Fibroblast of skin of back (primary cell): ENCODE measurements at regions not wholly inside any gene's neighbourhood (a gene's known extent, or its start where the extent isn't known, plus 50 kb on each side); places are given as distances from the start of the nearest gene placed in this dataset.

ENCODE experiments used
- DNase-seq: peaks from one replicate; pipeline ENCODE4 v3.0.0-alpha.2; 2013

- no peak for DNase-seq
These were observed 709.6 kb downstream of the BRD1 start for GRCh38 chr22:49118065-49118464.

DNA sequence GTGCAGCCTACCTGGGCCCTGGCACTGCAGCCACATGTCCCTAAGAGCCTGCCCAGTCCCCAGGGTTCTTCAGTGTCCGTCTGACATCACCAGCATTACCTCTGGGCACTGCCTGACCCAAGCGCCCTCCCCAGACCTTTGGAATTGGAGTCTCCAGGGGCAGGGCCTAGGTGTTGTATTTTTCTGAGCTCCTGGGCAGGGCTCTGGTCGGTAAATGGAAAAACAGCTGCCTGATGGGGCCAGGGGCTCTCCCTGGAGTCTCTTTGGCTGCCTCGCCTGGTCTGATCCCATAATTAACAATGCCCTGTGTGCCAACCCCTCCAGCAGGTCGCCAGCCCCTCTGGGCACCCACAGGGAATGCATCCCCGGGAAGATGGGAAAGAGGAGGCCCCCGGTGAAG is 710.2 kb downstream of the BRD1 start:
- no peak for DNase-seq

DNA sequence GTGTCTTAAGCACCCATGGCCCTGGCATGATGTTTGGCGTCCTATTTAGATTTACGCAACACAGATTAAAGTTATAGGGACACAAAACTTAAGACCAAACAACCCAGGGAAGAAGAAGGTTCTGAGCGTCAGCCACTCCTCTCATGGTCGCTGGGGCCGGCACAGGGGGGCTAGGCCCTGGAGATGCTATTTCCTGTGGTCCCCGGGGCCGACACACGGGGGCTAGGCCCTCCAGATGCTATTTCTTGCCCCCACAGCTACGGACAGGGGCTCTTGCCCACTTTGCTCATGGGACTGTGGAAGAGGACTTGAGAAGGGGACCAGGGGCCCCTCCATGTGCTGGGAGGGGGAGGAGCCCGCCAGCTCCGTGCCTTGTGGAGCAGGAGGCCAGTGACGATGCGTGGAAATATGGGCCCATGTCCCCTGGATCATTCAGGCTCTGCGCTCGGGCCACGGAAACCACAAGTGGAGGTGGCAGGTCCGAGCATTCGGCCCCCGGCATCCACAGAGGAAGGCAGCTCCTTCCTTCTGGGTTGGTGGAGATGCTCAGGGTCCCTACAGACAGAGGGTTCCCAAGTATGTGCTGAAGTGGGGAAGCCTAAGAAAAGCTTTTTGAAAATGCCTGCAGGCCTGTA is 711.1 kb downstream of the BRD1 start:
- DNase-seq: no peak

DNA sequence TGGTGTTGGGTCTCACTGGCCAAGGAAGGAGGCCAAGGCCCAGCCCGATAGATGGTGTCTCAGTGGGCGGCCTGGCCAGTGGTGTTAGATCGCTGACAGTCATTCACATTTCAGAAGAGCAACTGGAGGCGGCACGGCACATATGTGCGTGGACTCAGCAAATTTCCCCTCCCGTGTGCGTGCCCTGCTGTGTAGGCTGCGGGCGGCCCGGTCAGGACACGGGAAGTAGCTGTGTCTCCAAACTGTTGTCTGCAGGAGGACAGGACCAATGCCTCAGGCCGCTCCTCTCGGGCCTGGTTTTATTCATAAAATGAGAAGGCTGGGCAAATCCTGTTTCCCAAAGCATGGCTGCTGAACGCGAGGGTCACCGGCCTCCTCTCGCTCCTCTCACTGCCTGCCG is 711.7 kb downstream of the BRD1 start:
- no peak for DNase-seq

GRCh38 chr22:49115197-49115596 is 712.5 kb downstream of the BRD1 start:
- DNase-seq: no peak

DNA sequence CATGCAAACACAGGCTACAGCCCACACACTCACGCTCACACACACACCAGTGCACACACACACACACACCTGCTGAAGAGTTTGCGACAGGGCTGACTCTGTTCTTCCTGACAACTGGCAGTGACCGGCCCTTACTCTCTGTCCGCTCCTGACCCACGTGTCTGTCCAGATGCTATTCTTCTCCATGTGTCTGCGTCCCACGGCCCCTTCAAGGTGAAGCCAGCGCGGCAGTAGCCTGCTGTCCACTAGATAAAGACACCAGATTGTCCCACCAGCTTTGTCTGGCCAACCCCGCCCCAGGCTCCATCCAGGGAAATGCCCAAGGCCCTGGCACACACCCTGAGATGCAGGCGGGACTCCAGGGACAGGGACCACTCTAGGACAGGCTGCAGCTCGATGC is 713.9 kb downstream of the BRD1 start:
- DNase-seq: no peak

- no peak for DNase-seq
These were observed 714.7 kb downstream of the BRD1 start for GRCh38 chr22:49112661-49113626.

- DNase-seq: no peak
These were observed 715.5 kb downstream of the BRD1 start for GRCh38 chr22:49112176-49112575.

DNA sequence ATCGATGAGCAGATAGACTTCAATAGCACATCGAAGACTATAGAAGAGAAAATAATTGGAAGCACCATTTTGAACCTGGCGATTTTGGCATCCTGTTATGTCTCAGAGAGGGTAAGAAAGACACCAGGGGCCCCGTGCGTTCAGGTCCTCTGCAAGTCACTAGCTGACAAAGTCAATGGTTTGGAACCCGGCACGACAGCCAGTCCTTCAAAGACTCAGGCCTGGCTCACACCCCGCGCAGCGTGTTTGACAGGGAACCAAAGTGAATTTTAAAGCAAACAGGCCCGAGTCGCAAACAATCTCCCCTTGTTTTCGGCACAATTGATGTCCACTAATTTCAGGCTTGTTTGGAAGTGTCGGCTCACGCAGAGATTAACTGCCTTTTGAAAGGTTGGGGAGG is 716.6 kb downstream of the BRD1 start:
- no peak for DNase-seq

- DNase-seq: no peak
These were observed 718.9 kb downstream of the BRD1 start for GRCh38 chr22:49108636-49109315.

GRCh38 chr22:49107961-49108530 is 719.6 kb downstream of the BRD1 start:
- no peak for DNase-seq

DNA sequence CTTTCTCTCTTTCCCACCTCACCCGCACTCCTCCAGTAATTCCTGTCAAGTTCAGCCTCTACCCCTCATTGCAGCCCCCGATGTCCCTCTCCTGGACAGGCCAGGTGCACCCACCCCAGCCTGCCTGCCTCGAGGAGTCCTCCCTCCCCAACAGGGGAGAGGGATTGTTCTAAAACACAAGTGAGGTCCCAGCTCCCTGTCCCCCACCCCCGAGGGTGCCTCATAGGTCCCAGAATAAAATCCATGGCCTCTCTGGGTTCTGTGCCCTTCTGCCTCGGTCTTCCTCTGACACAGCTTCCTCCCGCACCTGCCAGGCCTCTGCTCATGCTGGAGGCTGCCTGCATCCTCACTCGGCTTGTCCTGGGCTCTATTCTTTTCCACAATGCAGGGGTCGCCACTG is 720.1 kb downstream of the BRD1 start:
- no peak for DNase-seq

GRCh38 chr22:49106842-49107152 is 720.9 kb downstream of the BRD1 start:
- DNase-seq: no peak

- DNase-seq: no peak
These were observed 721.4 kb downstream of the BRD1 start for GRCh38 chr22:49106096-49106841.

- DNase-seq: no peak
These were observed 723.2 kb downstream of the BRD1 start for GRCh38 chr22:49104434-49104833.

GRCh38 chr22:49103314-49104059 is 724.2 kb downstream of the BRD1 start:
- no peak for DNase-seq

DNA sequence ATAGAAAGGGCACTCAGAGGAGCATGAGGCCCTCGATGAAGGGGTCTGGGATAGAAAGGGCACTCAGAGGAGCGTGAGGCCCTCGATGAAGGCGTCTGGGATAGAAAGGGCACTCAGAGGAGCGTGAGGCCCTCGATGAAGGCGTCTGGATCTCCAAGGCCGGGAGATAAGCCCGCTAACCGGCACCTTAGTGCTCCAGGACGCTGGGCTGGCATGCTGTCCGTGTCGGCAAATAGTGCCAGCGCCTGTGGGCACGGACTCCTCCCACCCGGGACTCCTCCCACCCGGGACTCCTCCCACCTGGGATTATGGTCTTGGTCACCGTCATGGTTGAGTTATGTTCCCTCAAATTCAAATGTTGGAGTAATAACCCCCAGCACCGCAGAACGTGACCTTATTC is 725.3 kb downstream of the BRD1 start:
- DNase-seq: no peak

DNA sequence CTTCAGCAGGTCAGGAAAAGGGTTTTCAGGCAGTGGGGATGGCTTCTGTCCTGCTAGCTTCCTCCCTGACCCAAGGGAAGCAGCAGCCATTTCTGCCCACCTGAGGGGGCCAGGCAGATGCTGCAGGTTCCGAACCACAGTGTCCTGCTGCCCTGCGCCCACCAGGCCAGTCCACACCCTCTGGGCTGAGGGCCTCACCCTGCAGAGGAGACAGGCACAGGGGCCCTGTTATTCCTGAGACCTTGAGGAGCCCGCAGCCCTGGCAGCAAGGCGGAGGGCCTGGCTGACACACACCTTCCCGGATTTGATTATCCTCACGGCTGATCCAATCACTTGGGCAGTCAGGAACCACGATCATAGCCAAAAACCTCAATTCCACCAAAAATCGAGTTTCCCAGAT is 725.8 kb downstream of the BRD1 start:
- no peak for DNase-seq

DNA sequence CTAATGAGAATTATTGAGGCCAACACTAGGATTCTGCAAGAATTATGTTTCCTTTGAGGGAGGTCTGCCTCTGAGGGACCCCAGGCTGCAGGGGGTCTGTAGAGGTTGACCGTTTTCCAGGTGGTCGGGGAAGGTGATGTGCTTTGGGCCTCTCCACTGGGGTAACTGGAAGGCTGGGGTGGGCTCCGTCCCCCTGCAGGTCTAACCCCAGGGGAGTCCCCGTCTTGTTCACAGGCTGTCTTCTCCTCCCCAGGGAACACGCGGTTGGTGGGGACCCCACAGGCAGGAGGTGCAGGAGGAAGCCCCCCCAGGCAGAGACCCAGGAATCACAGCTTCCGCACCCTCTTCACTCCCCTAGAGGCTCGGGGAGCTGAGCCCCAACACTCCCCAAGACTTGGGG is 726.4 kb downstream of the BRD1 start:
- no peak for DNase-seq

GRCh38 chr22:49100773-49101172 is 726.9 kb downstream of the BRD1 start:
- no peak for DNase-seq

DNA sequence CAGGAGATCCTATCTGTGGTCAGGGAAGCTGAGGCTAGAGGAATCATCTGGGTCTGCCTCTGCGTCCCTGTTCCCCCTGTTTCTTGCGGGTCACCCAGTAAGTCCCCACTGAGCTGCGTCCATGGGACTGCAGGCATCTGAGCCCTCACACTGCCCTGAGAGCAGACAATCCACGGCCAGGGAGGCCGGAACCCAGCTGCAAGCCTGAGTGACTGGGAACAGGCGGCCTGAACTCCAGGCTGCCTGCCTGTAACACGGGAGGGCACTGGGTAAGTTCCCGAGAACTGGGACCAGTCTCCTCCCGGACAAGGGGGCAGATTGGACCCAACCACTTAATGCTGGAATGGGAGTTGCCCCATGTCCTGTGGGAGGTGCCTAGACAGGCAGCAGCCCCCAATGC is 727.4 kb downstream of the BRD1 start:
- no peak for DNase-seq
